Osteoblast (primary cell): ENCODE measurements at regions not wholly inside any gene's neighbourhood (a gene's known extent, or its start where the extent isn't known, plus 50 kb on each side); places are given as distances from the start of the nearest gene placed in this dataset.
"Not testable (repeated sequence)": the region's sequence is repeated elsewhere in the genome, so short reads cannot be mapped to it uniquely, and the experiment has no call there.

Source experiments
- DNase-seq: peaks from one replicate; pipeline ENCODE4 v3.0.0; 2011; ENCODE audit warnings: low spot score, mixed read lengths; ENCODE audit not compliant: insufficient read length; ENCODE audit errors: missing footprints
- H2AFZ ChIP-seq: 2 replicates; pipeline ENCODE4 v1.6.0; 2011; ENCODE audit warnings: mild to moderate bottlenecking, low read length
- H3K27ac ChIP-seq: 2 replicates; pipeline ENCODE4 v1.5.1; 2011; ENCODE audit warnings: mild to moderate bottlenecking, low read depth, low read length, moderate library complexity
- H3K27me3 ChIP-seq: 2 replicates; pipeline ENCODE4 v1.6.0; 2012; ENCODE audit warnings: mild to moderate bottlenecking, control low read depth, inconsistent platforms, low read length, moderate library complexity; ENCODE audit not compliant: insufficient read depth
- H3K36me3 ChIP-seq: 2 replicates; pipeline ENCODE4 v1.5.1; 2011; ENCODE audit warnings: mild to moderate bottlenecking, low read length, control low read depth, moderate library complexity; ENCODE audit not compliant: insufficient read depth
- H3K4me1 ChIP-seq: 2 replicates; pipeline ENCODE4 v1.5.1; 2011; ENCODE audit warnings: mild to moderate bottlenecking, low read length, control low read depth, moderate library complexity; ENCODE audit not compliant: insufficient read depth
- H3K4me2 ChIP-seq: 2 replicates; pipeline ENCODE4 v1.6.0; 2011; ENCODE audit warnings: mild to moderate bottlenecking, low read length; ENCODE audit not compliant: insufficient read depth
- H3K4me3 ChIP-seq: fragments of 200-600 bp; sonication (generic); 3 replicates; pipeline ENCODE4 v1.5.1; 2012; ENCODE audit warnings: mild to moderate bottlenecking, low read length, inconsistent platforms; ENCODE audit not compliant: insufficient read depth
- H3K79me2 ChIP-seq: 2 replicates; pipeline ENCODE4 v1.6.0; 2012; ENCODE audit warnings: mild to moderate bottlenecking, low read length, control low read depth, inconsistent platforms; ENCODE audit not compliant: insufficient read depth
- H3K9me3 ChIP-seq: 2 replicates; pipeline ENCODE4 v1.5.1; 2011; ENCODE audit warnings: low read depth, low read length, control low read depth
- H4K20me1 ChIP-seq: 2 replicates; pipeline ENCODE4 v1.6.0; 2012; ENCODE audit warnings: mild to moderate bottlenecking, low read length, control low read depth; ENCODE audit not compliant: insufficient read depth
- TF ChIP-seq, protein P1 (sequence below): IDR thresholded peaks from 2 replicates; pipeline ENCODE4 v1.5.1; 2011; ENCODE audit warnings: mild to moderate bottlenecking, low read depth, low read length, moderate library complexity; ENCODE audit errors: extremely low read depth

DNA sequence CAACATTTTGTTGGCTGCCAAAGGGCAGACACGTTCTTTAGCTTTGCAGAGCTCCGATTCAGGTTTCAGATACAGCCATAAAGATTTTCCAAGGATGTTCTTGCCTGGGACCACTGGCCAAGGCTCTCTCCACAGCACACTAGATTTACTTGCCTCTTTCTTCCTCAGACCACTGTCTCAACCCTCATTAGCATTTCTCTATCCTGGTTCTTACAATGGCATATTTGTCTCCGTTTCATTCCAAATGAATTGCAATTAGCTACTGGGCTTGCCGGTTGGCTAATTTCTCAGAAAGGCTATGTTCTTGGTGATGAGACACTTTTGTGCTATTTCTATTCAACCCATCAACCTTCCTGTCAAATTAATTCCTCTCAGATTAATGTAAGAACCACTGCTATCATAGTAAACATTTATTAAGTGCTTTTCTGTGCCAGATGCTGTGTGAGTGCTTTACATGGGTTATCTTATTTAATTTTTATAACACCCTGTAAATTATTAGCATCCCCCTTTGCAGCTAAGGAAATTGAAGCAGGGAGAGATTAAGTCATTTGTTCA lies 118.4 kb upstream of the NR3C1 start:
- Histone ChIP-seq H3K9me3 (no peaks in the 10 kb centered on the region), H4K20me1 (no peaks in the 10 kb centered on the region), H3K4me3 (no peak overlapping the region), H3K36me3 (no peaks in the 10 kb centered on the region), H3K4me2 (no peak overlapping the region), H2AFZ (no peak overlapping the region), H3K27ac (no peak overlapping the region), H3K27me3 (no peaks in the 10 kb centered on the region), H3K4me1 (no peaks in the 10 kb centered on the region), H3K79me2 (no peaks in the 10 kb centered on the region)
- DNase-seq, result no peak
- TF ChIP-seq, protein P1, sequence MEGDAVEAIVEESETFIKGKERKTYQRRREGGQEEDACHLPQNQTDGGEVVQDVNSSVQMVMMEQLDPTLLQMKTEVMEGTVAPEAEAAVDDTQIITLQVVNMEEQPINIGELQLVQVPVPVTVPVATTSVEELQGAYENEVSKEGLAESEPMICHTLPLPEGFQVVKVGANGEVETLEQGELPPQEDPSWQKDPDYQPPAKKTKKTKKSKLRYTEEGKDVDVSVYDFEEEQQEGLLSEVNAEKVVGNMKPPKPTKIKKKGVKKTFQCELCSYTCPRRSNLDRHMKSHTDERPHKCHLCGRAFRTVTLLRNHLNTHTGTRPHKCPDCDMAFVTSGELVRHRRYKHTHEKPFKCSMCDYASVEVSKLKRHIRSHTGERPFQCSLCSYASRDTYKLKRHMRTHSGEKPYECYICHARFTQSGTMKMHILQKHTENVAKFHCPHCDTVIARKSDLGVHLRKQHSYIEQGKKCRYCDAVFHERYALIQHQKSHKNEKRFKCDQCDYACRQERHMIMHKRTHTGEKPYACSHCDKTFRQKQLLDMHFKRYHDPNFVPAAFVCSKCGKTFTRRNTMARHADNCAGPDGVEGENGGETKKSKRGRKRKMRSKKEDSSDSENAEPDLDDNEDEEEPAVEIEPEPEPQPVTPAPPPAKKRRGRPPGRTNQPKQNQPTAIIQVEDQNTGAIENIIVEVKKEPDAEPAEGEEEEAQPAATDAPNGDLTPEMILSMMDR, result no peak

DNA sequence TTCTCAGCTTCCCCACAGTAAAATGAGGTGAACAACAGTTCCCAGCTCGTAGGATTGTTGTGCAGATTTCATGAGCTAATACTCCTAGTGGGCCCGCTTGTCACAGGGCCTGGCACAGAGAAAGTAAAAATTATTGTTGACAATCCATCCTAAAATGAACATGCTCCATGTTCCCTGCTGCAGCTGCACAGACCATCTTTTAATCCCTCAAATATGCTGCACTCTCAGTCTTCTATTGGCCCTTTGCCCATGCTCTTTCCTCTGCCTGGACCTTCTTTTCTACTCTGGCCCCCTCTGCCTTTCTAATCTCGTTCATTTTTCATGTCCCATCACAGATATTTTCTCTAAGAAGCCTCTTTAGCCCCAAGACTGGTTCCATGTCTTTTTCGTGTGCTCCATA lies 117.7 kb upstream of the NR3C1 start:
- no peak overlapping the region for H2AFZ ChIP-seq
- no peaks in the 10 kb centered on the region for H3K27me3 ChIP-seq
- DNase-seq, result no peak

DNA sequence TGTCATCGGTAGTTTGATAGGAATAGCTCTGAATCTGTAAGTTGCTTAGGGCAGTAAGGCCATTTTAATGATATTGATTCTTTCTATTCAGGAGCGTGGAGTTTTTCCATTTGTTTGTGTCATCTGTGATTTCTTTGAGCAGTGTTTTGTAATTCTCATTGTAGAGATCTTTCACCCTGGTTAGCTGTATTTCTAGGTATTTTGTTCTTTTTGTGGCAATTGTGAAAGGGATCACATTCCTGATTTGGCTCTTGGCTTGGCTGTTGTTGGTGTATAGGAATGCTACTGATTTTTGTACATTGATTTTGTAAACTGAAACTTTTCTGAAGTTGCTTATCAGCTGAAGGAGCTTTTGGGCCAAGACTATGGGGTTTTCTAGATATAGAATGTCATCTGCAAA lies 115.7 kb upstream of the NR3C1 start:
- not testable (repeated sequence) for H3K4me2 ChIP-seq, H3K79me2 ChIP-seq, DNase-seq, H2AFZ ChIP-seq, H3K36me3 ChIP-seq, H3K9me3 ChIP-seq, H3K27ac ChIP-seq, H4K20me1 ChIP-seq, H3K27me3 ChIP-seq, H3K4me3 ChIP-seq
- H3K4me1 ChIP-seq, result peaks cover 16% of the 10 kb centered on the region

More for the DNA sequence above, 117.7 kb upstream of the NR3C1 start:
- peaks cover 4% of the 10 kb centered on the region for H3K4me1 ChIP-seq
- H4K20me1 ChIP-seq, result no peaks in the 10 kb centered on the region
- TF ChIP-seq, protein P1, result no peak
- no peaks in the 10 kb centered on the region for H3K79me2 ChIP-seq
- H3K9me3 ChIP-seq, result no peaks in the 10 kb centered on the region
- H3K4me3 ChIP-seq, result no peak overlapping the region
- H3K36me3 ChIP-seq, result no peaks in the 10 kb centered on the region
- H3K27ac ChIP-seq, result no peak overlapping the region
- H3K4me2 ChIP-seq, result no peak overlapping the region

DNA sequence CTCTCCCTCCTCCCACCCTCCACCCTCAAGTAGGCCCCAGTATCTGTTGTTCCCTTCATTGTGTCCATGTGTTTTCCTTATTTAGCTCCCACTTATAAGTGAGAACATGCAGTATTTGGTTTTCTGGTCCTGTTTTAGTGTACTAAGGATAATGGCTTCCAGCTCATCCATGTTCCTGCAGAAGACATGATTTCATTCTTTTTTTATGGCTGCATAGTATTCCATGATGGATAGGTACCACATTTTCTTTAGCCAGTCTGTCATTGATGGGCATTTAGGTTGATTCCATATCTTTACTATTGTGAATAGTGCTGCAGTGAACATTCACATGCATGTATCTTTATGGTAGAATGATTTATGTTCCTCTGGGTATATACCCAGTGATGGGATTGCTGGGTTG lies 114.3 kb upstream of the NR3C1 start:
- H3K4me1 ChIP-seq, result peaks cover 16% of the 10 kb centered on the region
- not testable (repeated sequence) for H4K20me1 ChIP-seq, DNase-seq, H3K27ac ChIP-seq, H3K4me2 ChIP-seq, H3K4me3 ChIP-seq, H3K79me2 ChIP-seq, H3K36me3 ChIP-seq, H3K27me3 ChIP-seq, H2AFZ ChIP-seq, H3K9me3 ChIP-seq

DNA sequence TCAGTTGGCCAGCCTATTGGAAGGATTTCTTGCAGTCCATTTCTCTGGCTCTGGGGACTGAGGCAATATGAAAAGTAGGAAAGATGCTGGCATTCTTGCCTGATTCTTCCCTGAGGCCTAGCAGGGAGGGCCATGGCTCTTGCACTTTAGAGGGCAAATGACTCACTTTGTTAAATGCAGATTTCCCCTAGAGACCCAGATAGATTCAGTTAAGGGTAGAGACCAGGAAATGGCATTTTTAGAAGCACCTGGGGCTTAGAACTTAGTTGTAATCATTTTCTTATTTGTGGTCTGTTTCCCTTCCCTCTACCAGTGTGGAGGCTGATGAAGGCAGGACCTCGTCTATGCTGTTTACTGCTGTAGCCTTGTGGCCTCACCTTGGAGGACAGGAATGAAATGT lies 112.8 kb upstream of the NR3C1 start:
- peaks cover 16% of the 10 kb centered on the region for H3K4me1 ChIP-seq
- H3K4me3 ChIP-seq, result no peak overlapping the region
- H3K9me3 ChIP-seq, result no peaks in the 10 kb centered on the region
- no peaks in the 10 kb centered on the region for H4K20me1 ChIP-seq
- no peak overlapping the region for H3K4me2 ChIP-seq
- no peak for DNase-seq
- no peaks in the 10 kb centered on the region for H3K79me2 ChIP-seq
- H3K36me3 ChIP-seq, result no peaks in the 10 kb centered on the region
- no peaks in the 10 kb centered on the region for H3K27me3 ChIP-seq
- H3K27ac ChIP-seq, result no peak overlapping the region
- TF ChIP-seq, protein P1, result no peak
- H2AFZ ChIP-seq, result no peak overlapping the region
